ENCODE measurements at regions not wholly inside any gene's neighbourhood (a gene's known extent, or its start where the extent isn't known, plus 50 kb on each side); places are given as distances from the start of the nearest gene placed in this dataset.
"Not testable (repeated sequence)": the region's sequence is repeated elsewhere in the genome, so short reads cannot be mapped to it uniquely, and the experiment has no call there.

DNA sequence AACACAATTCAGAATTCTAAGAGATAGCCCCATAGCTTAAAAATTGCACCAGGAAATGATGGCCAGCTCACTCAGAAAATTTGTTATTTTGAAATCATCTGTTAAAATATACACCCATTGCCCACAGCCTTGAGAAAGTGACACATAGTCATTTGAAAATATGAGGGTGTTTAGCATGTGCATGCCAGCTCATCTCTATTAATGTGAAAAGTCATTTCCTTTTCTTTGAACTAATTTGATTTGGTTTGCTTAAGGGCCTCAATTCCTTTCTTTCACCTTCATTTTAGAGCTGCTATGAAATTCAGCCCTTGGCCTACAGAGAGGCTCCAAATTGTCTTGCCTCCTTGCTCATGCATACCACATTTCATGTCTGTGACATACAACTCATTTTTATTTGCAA, 241.4 kb downstream of the PHLDA1 start:
- H3K27ac ChIP-seq (ENCODE audit: low read depth in 1 of 2, low read length in 2 of 2), result no peak overlapping the region
- H3K4me3 ChIP-seq (ENCODE audit: low read depth in 1 of 3, low read length in 3 of 3), result no peak overlapping the region
- H3K4me1 ChIP-seq (ENCODE audit: control insufficient read depth in 4 of 4, insufficient read depth in 4 of 4, low read length in 3 of 4), result no peaks in the 10 kb centered on the region
- no peak overlapping the region for H3K9ac ChIP-seq (ENCODE audit: low read depth in 1 of 2, low read length in 2 of 2)
- H3K9me3 ChIP-seq (ENCODE audit: control insufficient read depth in 4 of 4, low read length in 3 of 4), result no peaks in the 10 kb centered on the region
- no peaks in the 10 kb centered on the region for H3K27me3 ChIP-seq (ENCODE audit: control insufficient read depth in 4 of 4, insufficient read depth in 4 of 4, low read length in 3 of 4)
- H3K36me3 ChIP-seq (ENCODE audit: control insufficient read depth in 4 of 4, insufficient read depth in 3 of 4, low read depth in 1 of 4, low read length in 3 of 4), result no peaks in the 10 kb centered on the region
- TF ChIP-seq HNF4G (IDR thresholded peaks at IDR 0.05) (no peak), YY1 (IDR thresholded peaks at IDR 0.05) (no peak), EGR1 (IDR thresholded peaks at IDR 0.05; ENCODE audit: low read depth in 2 of 2) (no peak), FOXA1 (IDR thresholded peaks at IDR 0.05) (no peak), JUND (IDR thresholded peaks at IDR 0.05) (no peak), GABPA (IDR thresholded peaks at IDR 0.05 in 1 of 2, conservative IDR thresholded peaks at IDR 0.05 in 1 of 2) (no peak), SP1 (IDR thresholded peaks at IDR 0.05) (no peak), FOXA2 (IDR thresholded peaks at IDR 0.05) (no peak), RAD21 (IDR thresholded peaks at IDR 0.05) (no peak), HNF4A (conservative IDR thresholded peaks at IDR 0.05) (no peak), RXRA (IDR thresholded peaks at IDR 0.05) (no peak), NR2F2 (IDR thresholded peaks at IDR 0.05) (no peak)
- TF ChIP-seq, protein P1, sequence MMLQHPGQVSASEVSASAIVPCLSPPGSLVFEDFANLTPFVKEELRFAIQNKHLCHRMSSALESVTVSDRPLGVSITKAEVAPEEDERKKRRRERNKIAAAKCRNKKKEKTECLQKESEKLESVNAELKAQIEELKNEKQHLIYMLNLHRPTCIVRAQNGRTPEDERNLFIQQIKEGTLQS (IDR thresholded peaks at IDR 0.05), result no peak
- TF ChIP-seq, protein P2, sequence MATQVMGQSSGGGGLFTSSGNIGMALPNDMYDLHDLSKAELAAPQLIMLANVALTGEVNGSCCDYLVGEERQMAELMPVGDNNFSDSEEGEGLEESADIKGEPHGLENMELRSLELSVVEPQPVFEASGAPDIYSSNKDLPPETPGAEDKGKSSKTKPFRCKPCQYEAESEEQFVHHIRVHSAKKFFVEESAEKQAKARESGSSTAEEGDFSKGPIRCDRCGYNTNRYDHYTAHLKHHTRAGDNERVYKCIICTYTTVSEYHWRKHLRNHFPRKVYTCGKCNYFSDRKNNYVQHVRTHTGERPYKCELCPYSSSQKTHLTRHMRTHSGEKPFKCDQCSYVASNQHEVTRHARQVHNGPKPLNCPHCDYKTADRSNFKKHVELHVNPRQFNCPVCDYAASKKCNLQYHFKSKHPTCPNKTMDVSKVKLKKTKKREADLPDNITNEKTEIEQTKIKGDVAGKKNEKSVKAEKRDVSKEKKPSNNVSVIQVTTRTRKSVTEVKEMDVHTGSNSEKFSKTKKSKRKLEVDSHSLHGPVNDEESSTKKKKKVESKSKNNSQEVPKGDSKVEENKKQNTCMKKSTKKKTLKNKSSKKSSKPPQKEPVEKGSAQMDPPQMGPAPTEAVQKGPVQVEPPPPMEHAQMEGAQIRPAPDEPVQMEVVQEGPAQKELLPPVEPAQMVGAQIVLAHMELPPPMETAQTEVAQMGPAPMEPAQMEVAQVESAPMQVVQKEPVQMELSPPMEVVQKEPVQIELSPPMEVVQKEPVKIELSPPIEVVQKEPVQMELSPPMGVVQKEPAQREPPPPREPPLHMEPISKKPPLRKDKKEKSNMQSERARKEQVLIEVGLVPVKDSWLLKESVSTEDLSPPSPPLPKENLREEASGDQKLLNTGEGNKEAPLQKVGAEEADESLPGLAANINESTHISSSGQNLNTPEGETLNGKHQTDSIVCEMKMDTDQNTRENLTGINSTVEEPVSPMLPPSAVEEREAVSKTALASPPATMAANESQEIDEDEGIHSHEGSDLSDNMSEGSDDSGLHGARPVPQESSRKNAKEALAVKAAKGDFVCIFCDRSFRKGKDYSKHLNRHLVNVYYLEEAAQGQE (IDR thresholded peaks at IDR 0.05), result no peak
- TF ChIP-seq, protein P3, sequence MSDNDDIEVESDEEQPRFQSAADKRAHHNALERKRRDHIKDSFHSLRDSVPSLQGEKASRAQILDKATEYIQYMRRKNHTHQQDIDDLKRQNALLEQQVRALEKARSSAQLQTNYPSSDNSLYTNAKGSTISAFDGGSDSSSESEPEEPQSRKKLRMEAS (IDR thresholded peaks at IDR 0.05), result no peak
- TF ChIP-seq, protein P4, sequence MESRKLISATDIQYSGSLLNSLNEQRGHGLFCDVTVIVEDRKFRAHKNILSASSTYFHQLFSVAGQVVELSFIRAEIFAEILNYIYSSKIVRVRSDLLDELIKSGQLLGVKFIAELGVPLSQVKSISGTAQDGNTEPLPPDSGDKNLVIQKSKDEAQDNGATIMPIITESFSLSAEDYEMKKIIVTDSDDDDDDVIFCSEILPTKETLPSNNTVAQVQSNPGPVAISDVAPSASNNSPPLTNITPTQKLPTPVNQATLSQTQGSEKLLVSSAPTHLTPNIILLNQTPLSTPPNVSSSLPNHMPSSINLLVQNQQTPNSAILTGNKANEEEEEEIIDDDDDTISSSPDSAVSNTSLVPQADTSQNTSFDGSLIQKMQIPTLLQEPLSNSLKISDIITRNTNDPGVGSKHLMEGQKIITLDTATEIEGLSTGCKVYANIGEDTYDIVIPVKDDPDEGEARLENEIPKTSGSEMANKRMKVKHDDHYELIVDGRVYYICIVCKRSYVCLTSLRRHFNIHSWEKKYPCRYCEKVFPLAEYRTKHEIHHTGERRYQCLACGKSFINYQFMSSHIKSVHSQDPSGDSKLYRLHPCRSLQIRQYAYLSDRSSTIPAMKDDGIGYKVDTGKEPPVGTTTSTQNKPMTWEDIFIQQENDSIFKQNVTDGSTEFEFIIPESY (IDR thresholded peaks at IDR 0.05), result no peak
- no peak for DNase-seq (ENCODE audit: low spot score)

DNA sequence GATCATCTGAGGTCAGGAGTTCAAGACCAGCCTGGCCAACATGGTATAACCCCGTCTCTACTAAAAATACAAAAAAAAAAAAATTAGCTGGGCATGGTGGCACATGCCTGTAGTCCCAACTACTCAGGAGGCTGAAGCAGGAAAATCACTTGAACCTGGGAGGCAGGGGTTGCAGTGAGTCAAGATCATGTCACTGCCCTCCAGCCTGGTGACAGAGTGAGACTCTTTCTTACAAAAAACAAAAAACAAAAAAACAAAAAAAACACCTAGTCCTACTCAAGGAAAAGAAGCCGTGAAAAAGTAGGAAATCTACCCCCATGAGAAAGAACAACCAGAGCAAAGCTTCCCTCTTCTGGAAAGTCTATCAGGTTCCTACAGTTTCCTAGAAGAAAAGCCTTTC, 244.4 kb downstream of the PHLDA1 start:
- not testable (repeated sequence) for H3K27me3 ChIP-seq (ENCODE audit: control insufficient read depth in 4 of 4, insufficient read depth in 4 of 4, low read length in 3 of 4); H3K4me3 ChIP-seq (ENCODE audit: low read depth in 1 of 3, low read length in 3 of 3); H3K36me3 ChIP-seq (ENCODE audit: control insufficient read depth in 4 of 4, insufficient read depth in 3 of 4, low read depth in 1 of 4, low read length in 3 of 4); H3K27ac ChIP-seq (ENCODE audit: low read depth in 1 of 2, low read length in 2 of 2); H3K9me3 ChIP-seq (ENCODE audit: control insufficient read depth in 4 of 4, low read length in 3 of 4); H3K9ac ChIP-seq (ENCODE audit: low read depth in 1 of 2, low read length in 2 of 2); DNase-seq (ENCODE audit: low spot score)
- 98% methylated on average over 2 of the region's 2 CpGs for WGBS
- peaks cover 0 to 13% (median 4%) of the 10 kb centered on the region in 4 donors for H3K4me1 ChIP-seq (ENCODE audit: control insufficient read depth in 4 of 4, insufficient read depth in 4 of 4, low read length in 3 of 4)

Data from liver (tissue), 7 donors.